OCI-LY7 (cell line): ENCODE measurements at regions not wholly inside any gene's neighbourhood (a gene's known extent, or its start where the extent isn't known, plus 50 kb on each side); places are given as distances from the start of the nearest gene placed in this dataset.

Experiments used
- CTCF ChIP-seq: fragments of 200-600 bp; sonication (generic); conservative IDR thresholded peaks from 2 replicates; pipeline ENCODE4 v1.5.1; 2014; ENCODE audit warnings: mild to moderate bottlenecking, antibody characterized with exemption, low read length, moderate library complexity, mixed read lengths
- EZH2phosphoT487 ChIP-seq: fragments of 200-600 bp; sonication (generic); IDR thresholded peaks from 2 replicates; pipeline ENCODE4 v1.6.1; 2018; ENCODE audit warnings: low read depth, borderline replicate concordance, mild to moderate bottlenecking, mixed run types, antibody characterized with exemption, low read length, moderate library complexity, mixed read lengths

DNA sequence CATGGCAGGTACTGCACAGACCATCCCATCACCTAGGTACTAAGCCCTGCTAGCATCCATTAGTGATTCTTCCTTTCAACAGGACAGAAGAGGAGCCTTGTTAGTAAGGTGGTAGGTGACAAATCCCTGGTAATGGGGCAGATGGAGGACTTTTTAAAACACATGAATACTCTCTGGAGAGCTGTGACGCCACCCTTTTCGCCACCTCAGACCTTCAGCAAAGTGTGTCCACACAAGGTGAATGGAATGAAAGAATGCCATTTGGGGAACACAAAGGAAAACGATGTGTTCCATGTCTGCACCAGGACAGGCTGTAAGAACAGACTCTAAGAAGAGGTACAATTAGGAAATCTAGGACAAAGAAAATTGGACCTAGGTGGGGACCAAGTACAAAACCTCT, 110.5 kb upstream of the CARMIL1 start:
- TF ChIP-seq CTCF = no peak
- TF ChIP-seq EZH2phosphoT487 = no peak
